Stimulated activated effector memory CD8-positive, alpha-beta T cell treated with anti-CD3 and anti-CD28 coated beads, Interleukin-12 subunit alpha, Interleukin-12 subunit beta, amount 100 ng/mL, for 72 hours (primary cell): ENCODE measurements at regions not wholly inside any gene's neighbourhood (a gene's known extent, or its start where the extent isn't known, plus 50 kb on each side); places are given as distances from the start of the nearest gene placed in this dataset.

Source experiments
- ATAC-seq: fragments of 150-1000 bp; cut with Tn5 transposase; 2 replicates; pipeline ENCODE4 v1.10.0; 2021
- DNase-seq, 2 donors: peaks; one replicate each; pipeline ENCODE4 v3.0.0; 2021 to 2022; ENCODE audit warnings: low spot score in 2 of 2
- H3K27ac Mint-ChIP-seq: one replicate; pipeline ENCODE4 v1.8.0; 2022; ENCODE audit warnings: mild to moderate bottlenecking, mixed read lengths
- H3K36me3 Mint-ChIP-seq: one replicate; pipeline ENCODE4 v1.8.0; 2022; ENCODE audit warnings: mild to moderate bottlenecking, mixed read lengths
- H3K4me1 Mint-ChIP-seq: one replicate; pipeline ENCODE4 v1.8.0; 2022; ENCODE audit warnings: mixed read lengths
- H3K4me3 Mint-ChIP-seq: one replicate; pipeline ENCODE4 v1.8.0; 2022; ENCODE audit warnings: mild to moderate bottlenecking, mixed read lengths
- H3K9me3 Mint-ChIP-seq: one replicate; pipeline ENCODE4 v1.8.0; 2022; ENCODE audit warnings: mixed read lengths

DNA sequence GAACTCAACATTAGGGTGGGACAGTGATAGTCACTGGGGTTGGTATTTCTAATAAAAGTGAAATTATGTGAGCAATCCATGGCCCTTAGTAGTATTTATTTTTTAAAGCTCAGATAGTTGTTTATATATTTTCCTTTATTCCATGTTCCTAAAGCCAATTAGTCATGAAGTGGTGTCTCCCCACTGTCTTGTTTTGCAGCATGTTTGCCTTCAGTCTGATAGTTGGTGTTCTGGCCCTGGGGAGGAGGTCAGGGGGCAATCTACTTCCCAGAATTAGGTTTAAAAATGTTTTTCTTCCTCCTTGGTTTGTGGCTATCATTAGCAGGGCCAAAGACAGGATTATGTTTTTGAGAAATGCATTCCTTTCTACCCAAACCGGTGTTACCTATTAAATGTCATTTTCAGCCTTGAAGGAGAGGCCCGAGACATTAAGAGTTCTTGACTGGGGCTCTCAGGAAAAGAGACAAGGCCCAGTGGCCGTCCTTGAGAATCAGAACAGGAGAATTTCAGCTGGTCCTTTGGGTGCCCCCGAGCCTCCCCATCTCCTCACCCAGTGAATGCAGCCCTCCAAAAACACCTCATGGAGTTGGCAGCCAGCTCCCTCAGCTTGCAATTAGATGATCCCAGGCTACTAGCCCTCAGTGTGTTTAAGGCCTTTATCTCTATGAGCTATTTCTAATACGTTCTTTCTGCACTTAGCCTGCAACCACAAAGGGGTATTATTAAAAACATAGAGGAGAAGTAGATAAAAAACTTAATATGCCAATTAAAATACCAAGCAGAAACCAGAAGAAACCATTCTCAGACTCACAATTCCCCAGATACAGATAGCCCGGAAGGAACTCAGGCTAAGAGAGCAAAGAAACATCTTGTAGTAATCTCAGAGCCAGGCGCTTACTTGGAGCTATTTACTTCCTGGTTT, 71.3 kb upstream of the NGF start:
- no peak overlapping the region for H3K4me3 Mint-ChIP-seq
- H3K9me3 Mint-ChIP-seq, result no peaks in the 10 kb centered on the region
- no peak overlapping the region for H3K27ac Mint-ChIP-seq
- no peaks in the 10 kb centered on the region for H3K4me1 Mint-ChIP-seq
- DNase-seq (no peak), ATAC-seq (no peak)
- no peaks in the 10 kb centered on the region for H3K36me3 Mint-ChIP-seq

GRCh38 chr1:115408533-115408932, 70.5 kb upstream of the NGF start:
- Mint-ChIP-seq H3K4me3 (no peak overlapping the region), H3K9me3 (no peaks in the 10 kb centered on the region), H3K27ac (no peak overlapping the region), H3K4me1 (no peaks in the 10 kb centered on the region), H3K36me3 (no peaks in the 10 kb centered on the region)
- ATAC-seq, result no peak
- no peak for DNase-seq

GRCh38 chr1:115404911-115405310, 66.9 kb upstream of the NGF start:
- DNase-seq (no peak), ATAC-seq (no peak)
- Mint-ChIP-seq H3K4me1 (no peaks in the 10 kb centered on the region), H3K27ac (no peak overlapping the region), H3K4me3 (no peak overlapping the region), H3K36me3 (no peaks in the 10 kb centered on the region), H3K9me3 (no peaks in the 10 kb centered on the region)

GRCh38 chr1:115402753-115403184, 64.7 kb upstream of the NGF start:
- DNase-seq, result no peak
- no peaks in the 10 kb centered on the region for H3K4me1 Mint-ChIP-seq
- H3K36me3 Mint-ChIP-seq, result no peaks in the 10 kb centered on the region
- H3K4me3 Mint-ChIP-seq, result no peak overlapping the region
- no peak for ATAC-seq
- H3K9me3 Mint-ChIP-seq, result no peaks in the 10 kb centered on the region
- H3K27ac Mint-ChIP-seq, result no peak overlapping the region

- H3K4me3 Mint-ChIP-seq, result no peak overlapping the region
- no peaks in the 10 kb centered on the region for H3K4me1 Mint-ChIP-seq
- no peaks in the 10 kb centered on the region for H3K36me3 Mint-ChIP-seq
- no peaks in the 10 kb centered on the region for H3K9me3 Mint-ChIP-seq
- no peak overlapping the region for H3K27ac Mint-ChIP-seq
- ATAC-seq, result no peak
- DNase-seq, result no peak
Measured at GRCh38 chr1:115401676-115402075, 63.6 kb upstream of the NGF start.

DNA sequence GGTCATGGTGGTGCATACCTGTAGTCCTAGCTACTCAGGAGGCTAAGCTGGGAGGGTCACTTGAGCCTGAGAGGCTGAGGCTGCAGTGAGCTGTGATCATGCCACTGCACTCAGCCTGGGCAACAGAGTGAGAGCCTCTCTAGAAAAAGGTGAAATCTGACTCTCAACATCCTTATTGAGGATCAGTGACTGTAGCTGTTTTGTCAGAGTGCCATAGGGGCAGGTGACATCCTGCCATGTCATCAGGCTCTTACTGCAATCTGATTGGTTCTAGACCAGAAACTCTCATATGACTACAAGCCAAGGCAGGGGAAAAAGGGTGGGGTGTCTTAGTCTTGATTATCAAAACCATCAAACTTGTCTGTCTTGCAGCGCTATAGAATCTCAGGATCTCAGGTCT, 62.8 kb upstream of the NGF start:
- Mint-ChIP-seq H3K4me1 (no peaks in the 10 kb centered on the region), H3K4me3 (no peak overlapping the region), H3K36me3 (no peaks in the 10 kb centered on the region), H3K9me3 (no peaks in the 10 kb centered on the region), H3K27ac (no peak overlapping the region)
- no peak for DNase-seq
- no peak for ATAC-seq

GRCh38 chr1:115400426-115400825, 62.4 kb upstream of the NGF start:
- H3K4me1 Mint-ChIP-seq, result no peaks in the 10 kb centered on the region
- no peak overlapping the region for H3K27ac Mint-ChIP-seq
- ATAC-seq, result no peak
- H3K9me3 Mint-ChIP-seq, result no peaks in the 10 kb centered on the region
- DNase-seq, result no peak
- H3K4me3 Mint-ChIP-seq, result no peak overlapping the region
- no peaks in the 10 kb centered on the region for H3K36me3 Mint-ChIP-seq

GRCh38 chr1:115398745-115399144, 60.7 kb upstream of the NGF start:
- Mint-ChIP-seq H3K36me3 (no peaks in the 10 kb centered on the region), H3K4me3 (no peak overlapping the region), H3K27ac (no peak overlapping the region), H3K9me3 (no peaks in the 10 kb centered on the region), H3K4me1 (no peaks in the 10 kb centered on the region)
- DNase-seq (no peak), ATAC-seq (no peak)
